Astrocyte (in vitro differentiated cells and primary cell): ENCODE measurements at regions not wholly inside any gene's neighbourhood (a gene's known extent, or its start where the extent isn't known, plus 50 kb on each side); places are given as distances from the start of the nearest gene placed in this dataset.
A peak's percentile ranks its signal among the peaks of the same experiment; 100 is the strongest.

ENCODE experiments used
- DNase-seq: peaks from one replicate; pipeline ENCODE4 v3.0.0-alpha.2; 2010; ENCODE audit warnings: low read depth
- FAIRE-seq: peaks from 2 replicates; lab custom pipeline; 2011; peaks lifted over from hg19 to GRCh38; lab: Jason Lieb, UNC
- H2AFZ ChIP-seq: 2 replicates; pipeline ENCODE4 v1.6.0; 2012; ENCODE audit warnings: low read depth, low read length, inconsistent platforms
- H3K27ac ChIP-seq: 2 replicates; pipeline ENCODE4 v1.5.1; 2011; ENCODE audit warnings: low read depth, low read length, inconsistent platforms
- H3K27me3 ChIP-seq: 2 replicates; pipeline ENCODE4 v1.6.0; 2011; ENCODE audit warnings: low read length, inconsistent platforms; ENCODE audit not compliant: insufficient read depth
- H3K36me3 ChIP-seq: 2 replicates; pipeline ENCODE4 v1.5.1; 2011; ENCODE audit warnings: low read length, inconsistent platforms; ENCODE audit not compliant: insufficient read depth
- H3K4me1 ChIP-seq: 2 replicates; pipeline ENCODE4 v1.5.1; 2011; ENCODE audit warnings: low read length, inconsistent platforms; ENCODE audit not compliant: insufficient read depth
- H3K4me2 ChIP-seq: 2 replicates; pipeline ENCODE4 v1.6.0; 2012; ENCODE audit warnings: low read length, inconsistent platforms
- H3K4me3 ChIP-seq: 2 replicates; pipeline ENCODE4 v1.5.1; 2011; ENCODE audit warnings: low read depth, mild to moderate bottlenecking, low read length, inconsistent platforms; ENCODE audit not compliant: insufficient read depth
- H3K79me2 ChIP-seq: 2 replicates; pipeline ENCODE4 v1.6.0; 2012; ENCODE audit warnings: mild to moderate bottlenecking, low read length, inconsistent platforms; ENCODE audit not compliant: insufficient read depth
- H3K9ac ChIP-seq: 2 replicates; pipeline ENCODE4 v1.6.0; 2012; ENCODE audit warnings: mild to moderate bottlenecking, low read length, inconsistent platforms
- H3K9me3 ChIP-seq: 2 replicates; pipeline ENCODE4 v1.5.1; 2012; ENCODE audit warnings: low read depth, mild to moderate bottlenecking, low read length, inconsistent platforms; ENCODE audit not compliant: insufficient read depth
- H4K20me1 ChIP-seq: 2 replicates; pipeline ENCODE4 v1.6.0; 2012; ENCODE audit warnings: low read length, inconsistent platforms; ENCODE audit not compliant: insufficient read depth
- H3K27ac Mint-ChIP-seq: one replicate; pipeline ENCODE4 v1.8.0; 2021; ENCODE audit warnings: mild to moderate bottlenecking, mixed read lengths; ENCODE audit not compliant: unreplicated experiment
- H3K27me3 Mint-ChIP-seq: one replicate; pipeline ENCODE4 v1.8.0; 2021; ENCODE audit warnings: low read depth, mixed read lengths; ENCODE audit not compliant: unreplicated experiment
- H3K36me3 Mint-ChIP-seq: one replicate; pipeline ENCODE4 v1.8.0; 2021; ENCODE audit warnings: low read depth, mixed read lengths; ENCODE audit not compliant: unreplicated experiment
- H3K4me1 Mint-ChIP-seq: one replicate; pipeline ENCODE4 v1.8.0; 2021; ENCODE audit warnings: low read depth, mixed read lengths; ENCODE audit not compliant: unreplicated experiment
- H3K4me3 Mint-ChIP-seq: one replicate; pipeline ENCODE4 v1.8.0; 2021; ENCODE audit warnings: mild to moderate bottlenecking, moderate library complexity, mixed read lengths; ENCODE audit not compliant: unreplicated experiment
- H3K9me3 Mint-ChIP-seq: one replicate; pipeline ENCODE4 v1.8.0; 2021; ENCODE audit warnings: mild to moderate bottlenecking, mixed read lengths; ENCODE audit not compliant: unreplicated experiment
- EZH2 ChIP-seq: IDR thresholded peaks from 2 replicates; pipeline ENCODE4 v1.6.1; 2012; ENCODE audit warnings: mild to moderate bottlenecking, low read length, inconsistent platforms; ENCODE audit not compliant: insufficient read depth
- TF ChIP-seq, protein P1 (sequence below): IDR thresholded peaks from 2 replicates; pipeline ENCODE4 v1.5.1; 2011; ENCODE audit warnings: low read depth, mild to moderate bottlenecking, inconsistent platforms, low read length, moderate library complexity; ENCODE audit not compliant: insufficient read depth

DNA sequence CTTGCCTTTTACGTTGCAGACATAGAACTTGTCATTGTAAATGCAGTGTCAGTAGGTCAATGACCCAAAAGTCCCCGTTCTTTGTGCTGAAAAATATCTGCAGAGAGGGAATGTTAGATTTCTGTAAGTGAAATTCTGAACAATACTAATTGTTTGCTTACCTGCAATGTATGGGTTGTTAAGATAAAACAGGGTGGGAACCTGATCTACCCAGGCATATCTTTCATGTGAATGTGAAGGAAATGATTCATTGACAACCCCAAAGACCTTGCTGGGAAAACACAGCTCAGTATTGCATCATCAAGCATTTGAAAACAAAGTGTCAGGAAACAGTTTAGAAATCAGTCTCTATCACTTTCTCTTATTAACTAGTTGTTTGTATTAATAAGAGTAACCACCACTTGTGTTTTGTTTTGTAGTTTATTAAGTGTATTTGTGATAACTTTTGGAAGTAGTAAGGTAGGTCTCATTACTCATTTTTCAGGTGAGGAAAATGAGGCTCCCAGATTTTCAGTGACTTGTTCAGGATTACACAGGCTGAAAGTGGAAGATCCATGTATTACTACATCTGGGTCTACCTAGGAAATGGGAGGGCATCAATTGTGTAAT lies 57.9 kb upstream of the SLC38A2 start:
- Histone ChIP-seq H3K9me3 (no peaks in the 10 kb centered on the region), H3K27ac (peak overlapping the region; percentile 94), H3K27me3 (no peaks in the 10 kb centered on the region), H2AFZ (no peak overlapping the region), H3K4me2 (peak overlapping the region; percentile 74), H3K4me1 (peaks cover 25% of the 10 kb centered on the region), H4K20me1 (no peaks in the 10 kb centered on the region), H3K79me2 (no peaks in the 10 kb centered on the region), H3K9ac (peak overlapping the region; percentile 74), H3K36me3 (no peaks in the 10 kb centered on the region), H3K4me3 (peak overlapping the region; percentile 29)
- H3K27ac Mint-ChIP-seq, result peak overlapping the region; percentile 97
- FAIRE-seq, result peak; percentile 92
- DNase-seq, result peak; percentile 88
- peak overlapping the region; percentile 51 for H3K4me3 Mint-ChIP-seq
- peaks cover 31% of the 10 kb centered on the region for H3K4me1 Mint-ChIP-seq
- H3K36me3 Mint-ChIP-seq, result peaks cover 7% of the 10 kb centered on the region
- H3K9me3 Mint-ChIP-seq, result peaks cover 14% of the 10 kb centered on the region
- H3K27me3 Mint-ChIP-seq, result no peaks in the 10 kb centered on the region
- TF ChIP-seq, protein P1, sequence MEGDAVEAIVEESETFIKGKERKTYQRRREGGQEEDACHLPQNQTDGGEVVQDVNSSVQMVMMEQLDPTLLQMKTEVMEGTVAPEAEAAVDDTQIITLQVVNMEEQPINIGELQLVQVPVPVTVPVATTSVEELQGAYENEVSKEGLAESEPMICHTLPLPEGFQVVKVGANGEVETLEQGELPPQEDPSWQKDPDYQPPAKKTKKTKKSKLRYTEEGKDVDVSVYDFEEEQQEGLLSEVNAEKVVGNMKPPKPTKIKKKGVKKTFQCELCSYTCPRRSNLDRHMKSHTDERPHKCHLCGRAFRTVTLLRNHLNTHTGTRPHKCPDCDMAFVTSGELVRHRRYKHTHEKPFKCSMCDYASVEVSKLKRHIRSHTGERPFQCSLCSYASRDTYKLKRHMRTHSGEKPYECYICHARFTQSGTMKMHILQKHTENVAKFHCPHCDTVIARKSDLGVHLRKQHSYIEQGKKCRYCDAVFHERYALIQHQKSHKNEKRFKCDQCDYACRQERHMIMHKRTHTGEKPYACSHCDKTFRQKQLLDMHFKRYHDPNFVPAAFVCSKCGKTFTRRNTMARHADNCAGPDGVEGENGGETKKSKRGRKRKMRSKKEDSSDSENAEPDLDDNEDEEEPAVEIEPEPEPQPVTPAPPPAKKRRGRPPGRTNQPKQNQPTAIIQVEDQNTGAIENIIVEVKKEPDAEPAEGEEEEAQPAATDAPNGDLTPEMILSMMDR, result no peak
- TF ChIP-seq EZH2, result no peak
